Activated naive CD4-positive, alpha-beta T cell treated with anti-CD3 and anti-CD28 coated beads, Interleukin-2, amount 50 U/mL, for 72 hours (primary cell): ENCODE measurements at regions not wholly inside any gene's neighbourhood (a gene's known extent, or its start where the extent isn't known, plus 50 kb on each side); places are given as distances from the start of the nearest gene placed in this dataset.
"Not testable (repeated sequence)": the region's sequence is repeated elsewhere in the genome, so short reads cannot be mapped to it uniquely, and the experiment has no call there.

Source experiments
- ATAC-seq, 2 donors: fragments of 150-1000 bp; cut with Tn5 transposase; 2 replicates each; pipeline ENCODE4 v1.10.0; 2021; ENCODE audit warnings: mild to moderate bottlenecking in 2 of 2, moderate library complexity in 2 of 2
- DNase-seq, 2 donors: peaks; one replicate each; pipeline ENCODE4 v3.0.0; 2021 to 2022; ENCODE audit warnings: low spot score in 2 of 2
- H3K27ac Mint-ChIP-seq, 2 donors: one replicate each; pipeline ENCODE4 v1.8.0; 2022; ENCODE audit warnings: mild to moderate bottlenecking in 2 of 2, mixed read lengths in 2 of 2
- H3K36me3 Mint-ChIP-seq, 2 donors: one replicate each; pipeline ENCODE4 v1.8.0; 2022; ENCODE audit warnings: mixed read lengths in 2 of 2
- H3K9me3 Mint-ChIP-seq, 2 donors: one replicate each; pipeline ENCODE4 v1.8.0; 2022; ENCODE audit warnings: mixed read lengths in 2 of 2

- ATAC-seq (no peak), DNase-seq (no peak)
- no peaks in the 10 kb centered on the region for H3K9me3 Mint-ChIP-seq
- no peak overlapping the region for H3K27ac Mint-ChIP-seq
- H3K36me3 Mint-ChIP-seq = no peaks in the 10 kb centered on the region
Observed at GRCh38 chr15:88990185-88990679, 77.1 kb upstream of the MFGE8 start.

GRCh38 chr15:88992216-88992615 is 79.0 kb upstream of the MFGE8 start:
- ATAC-seq (no peak), DNase-seq (no peak)
- H3K27ac Mint-ChIP-seq = no peak overlapping the region
- no peaks in the 10 kb centered on the region for H3K9me3 Mint-ChIP-seq
- no peaks in the 10 kb centered on the region for H3K36me3 Mint-ChIP-seq

GRCh38 chr15:88992912-88993376 is 79.8 kb upstream of the MFGE8 start:
- DNase-seq = no peak
- H3K27ac Mint-ChIP-seq = no peak overlapping the region
- ATAC-seq = no peak
- H3K9me3 Mint-ChIP-seq = no peaks in the 10 kb centered on the region
- H3K36me3 Mint-ChIP-seq = no peaks in the 10 kb centered on the region

GRCh38 chr15:88993662-88994061 is 80.5 kb upstream of the MFGE8 start:
- Mint-ChIP-seq H3K36me3 (no peaks in the 10 kb centered on the region), H3K9me3 (no peaks in the 10 kb centered on the region), H3K27ac (no peak overlapping the region)
- DNase-seq = no peak
- ATAC-seq = no peak

GRCh38 chr15:88994286-88994685 is 81.1 kb upstream of the MFGE8 start:
- DNase-seq = no peak
- Mint-ChIP-seq H3K27ac (no peak overlapping the region), H3K9me3 (no peaks in the 10 kb centered on the region), H3K36me3 (no peaks in the 10 kb centered on the region)
- no peak for ATAC-seq

- Mint-ChIP-seq H3K36me3 (no peaks in the 10 kb centered on the region), H3K9me3 (no peaks in the 10 kb centered on the region), H3K27ac (no peak overlapping the region)
- DNase-seq (no peak), ATAC-seq (no peak)
Observed at GRCh38 chr15:88995449-88995848, 82.3 kb upstream of the MFGE8 start.

- H3K27ac Mint-ChIP-seq = no peak overlapping the region
- H3K36me3 Mint-ChIP-seq = no peaks in the 10 kb centered on the region
- no peaks in the 10 kb centered on the region for H3K9me3 Mint-ChIP-seq
- ATAC-seq (no peak), DNase-seq (no peak)
Observed at GRCh38 chr15:88997531-88997930, 84.4 kb upstream of the MFGE8 start.

- peak overlapping the region in 1 of 2 donors; percentile 4 for H3K27ac Mint-ChIP-seq
- H3K9me3 Mint-ChIP-seq = no peaks in the 10 kb centered on the region
- ATAC-seq (no peak), DNase-seq (no peak)
- no peaks in the 10 kb centered on the region for H3K36me3 Mint-ChIP-seq
Observed at GRCh38 chr15:88998980-88999713, 86.0 kb upstream of the MFGE8 start.

- H3K9me3 Mint-ChIP-seq, H3K36me3 Mint-ChIP-seq, H3K27ac Mint-ChIP-seq, DNase-seq, ATAC-seq: not testable (repeated sequence)
Observed at GRCh38 chr15:89001708-89002275, 86.5 kb upstream of the ABHD2 start.

GRCh38 chr15:89002281-89002761 is 85.9 kb upstream of the ABHD2 start:
- no peak for DNase-seq
- Mint-ChIP-seq H3K27ac (no peak overlapping the region), H3K36me3 (no peaks in the 10 kb centered on the region), H3K9me3 (no peaks in the 10 kb centered on the region)
- peak in 1 of 2 donors; percentile 28 for ATAC-seq

- no peak for DNase-seq
- no peak for ATAC-seq
- Mint-ChIP-seq H3K36me3 (no peaks in the 10 kb centered on the region), H3K9me3 (no peaks in the 10 kb centered on the region), H3K27ac (no peak overlapping the region)
Observed at GRCh38 chr15:89002830-89003229, 85.4 kb upstream of the ABHD2 start.

- no peak overlapping the region for H3K27ac Mint-ChIP-seq
- H3K36me3 Mint-ChIP-seq = no peaks in the 10 kb centered on the region
- no peaks in the 10 kb centered on the region for H3K9me3 Mint-ChIP-seq
- DNase-seq (no peak), ATAC-seq (no peak)
Observed at GRCh38 chr15:89003865-89004725, 84.2 kb upstream of the ABHD2 start.

GRCh38 chr15:89004726-89005030 is 83.6 kb upstream of the ABHD2 start:
- H3K27ac Mint-ChIP-seq = no peak overlapping the region
- no peak for ATAC-seq
- H3K9me3 Mint-ChIP-seq = no peaks in the 10 kb centered on the region
- H3K36me3 Mint-ChIP-seq = no peaks in the 10 kb centered on the region
- DNase-seq = no peak

- not testable (repeated sequence) for H3K9me3 Mint-ChIP-seq, ATAC-seq, DNase-seq, H3K27ac Mint-ChIP-seq, H3K36me3 Mint-ChIP-seq
Observed at GRCh38 chr15:89007527-89007926, 80.7 kb upstream of the ABHD2 start.

- DNase-seq (no peak), ATAC-seq (no peak)
- H3K27ac Mint-ChIP-seq = no peak overlapping the region
- H3K9me3 Mint-ChIP-seq = no peaks in the 10 kb centered on the region
- H3K36me3 Mint-ChIP-seq = no peaks in the 10 kb centered on the region
Observed at GRCh38 chr15:89007989-89008388, 80.3 kb upstream of the ABHD2 start.

GRCh38 chr15:89009080-89009479 is 79.2 kb upstream of the ABHD2 start:
- no peak for ATAC-seq
- Mint-ChIP-seq H3K9me3 (no peaks in the 10 kb centered on the region), H3K36me3 (no peaks in the 10 kb centered on the region)

GRCh38 chr15:89015412-89016097 is 72.7 kb upstream of the ABHD2 start:
- no peaks in the 10 kb centered on the region for H3K9me3 Mint-ChIP-seq
- no peaks in the 10 kb centered on the region for H3K36me3 Mint-ChIP-seq
- ATAC-seq (no peak), DNase-seq (no peak)
- no peak overlapping the region for H3K27ac Mint-ChIP-seq

More at GRCh38 chr15:89009080-89009479, 79.2 kb upstream of the ABHD2 start:
- DNase-seq = no peak
- no peak overlapping the region for H3K27ac Mint-ChIP-seq
